Neural cell (in vitro differentiated cells): ENCODE measurements at regions not wholly inside any gene's neighbourhood (a gene's known extent, or its start where the extent isn't known, plus 50 kb on each side); places are given as distances from the start of the nearest gene placed in this dataset.

Source experiments
- H2AFZ ChIP-seq: fragments of 200-600, 300-800 bp; sonication (generic), shearing (Covaris generic); 2 replicates; pipeline ENCODE4 v1.6.0; 2014; ENCODE audit warnings: low read depth, mild to moderate bottlenecking, antibody characterized with exemption, low read length, moderate library complexity
- H3F3A ChIP-seq: fragments of 200-600 bp; shearing (Covaris generic); 2 replicates; pipeline ENCODE4 v1.6.1; 2016; ENCODE audit warnings: mild to moderate bottlenecking, moderate library complexity, mixed read lengths, antibody characterized with exemption, low read length; ENCODE audit not compliant: insufficient read depth, poor library complexity, severe bottlenecking
- H3K27ac ChIP-seq: fragments of 200-600, 300-800 bp; sonication (generic), shearing (Covaris generic); 2 replicates; pipeline ENCODE4 v1.5.1; 2014; ENCODE audit warnings: mild to moderate bottlenecking, low read length, moderate library complexity
- H3K27me3 ChIP-seq: fragments of 300-800, 200-600 bp; sonication (generic), shearing (Covaris generic); 2 replicates; pipeline ENCODE4 v1.6.0; 2014; ENCODE audit warnings: mild to moderate bottlenecking, low read depth, low read length, moderate library complexity; ENCODE audit not compliant: insufficient read depth
- H3K36me3 ChIP-seq: fragments of 300-800, 200-600 bp; sonication (generic), shearing (Covaris generic); 2 replicates; pipeline ENCODE4 v1.5.1; 2014; ENCODE audit warnings: mild to moderate bottlenecking, antibody characterized with exemption, low read length, moderate library complexity; ENCODE audit not compliant: insufficient read depth
- H3K4me2 ChIP-seq: fragments of 300-800, 200-600 bp; sonication (generic), shearing (Covaris generic); 2 replicates; pipeline ENCODE4 v1.6.0; 2014; ENCODE audit warnings: mild to moderate bottlenecking, low read length
- H3K4me3 ChIP-seq: fragments of 300-800, 200-600 bp; sonication (generic), shearing (Covaris generic); 2 replicates; pipeline ENCODE4 v1.5.1; 2014; ENCODE audit warnings: mild to moderate bottlenecking, low read length, moderate library complexity
- H3K79me2 ChIP-seq: fragments of 200-600 bp; shearing (Covaris generic); replicated peaks from 2 replicates; pipeline ENCODE4 v1.6.0; 2014; ENCODE audit warnings: mild to moderate bottlenecking, low read length, moderate library complexity; ENCODE audit not compliant: insufficient read depth
- H3K9ac ChIP-seq: fragments of 300-800, 200-600 bp; sonication (generic), shearing (Covaris generic); 2 replicates; pipeline ENCODE4 v1.6.1; 2016; ENCODE audit warnings: mild to moderate bottlenecking, low read length, mixed read lengths
- H3K9me2 ChIP-seq: fragments of 200-600 bp; shearing (Covaris generic); 2 replicates; pipeline ENCODE4 v1.6.1; 2016; ENCODE audit warnings: mild to moderate bottlenecking, low read length, mixed read lengths; ENCODE audit not compliant: insufficient read depth
- H3K9me3 ChIP-seq: fragments of 200-600, 300-800 bp; sonication (generic), shearing (Covaris generic); 2 replicates; pipeline ENCODE4 v1.6.1; 2016; ENCODE audit warnings: mild to moderate bottlenecking, mixed run types, low read length, moderate library complexity, mixed read lengths
- H4K20me1 ChIP-seq: fragments of 200-600 bp; shearing (Covaris generic); 2 replicates; pipeline ENCODE4 v1.6.1; 2016; ENCODE audit warnings: mild to moderate bottlenecking, mixed run types; ENCODE audit not compliant: insufficient read depth
- EP300 ChIP-seq: fragments of 450-650 bp; conservative IDR thresholded peaks from 2 replicates; pipeline ENCODE4 v1.6.1; 2014; ENCODE audit warnings: antibody characterized with exemption, mild to moderate bottlenecking, moderate library complexity; ENCODE audit not compliant: poor library complexity, severe bottlenecking
- EZH2 ChIP-seq: fragments of 200-600, 300-800 bp; shearing (Covaris generic), sonication (generic); IDR thresholded peaks from 2 replicates; pipeline ENCODE4 v1.6.1; 2014; ENCODE audit warnings: antibody characterized with exemption, low read length, borderline replicate concordance, mild to moderate bottlenecking; ENCODE audit not compliant: insufficient read depth, poor library complexity, severe bottlenecking
- MXI1 ChIP-seq: fragments of 450-650 bp; conservative IDR thresholded peaks from 2 replicates; pipeline ENCODE4 v1.6.1; 2014; ENCODE audit warnings: antibody characterized with exemption, mild to moderate bottlenecking; ENCODE audit not compliant: poor library complexity, severe bottlenecking
- POLR2AphosphoS5 ChIP-seq: IDR thresholded peaks from 2 replicates; pipeline ENCODE4 v1.6.1; 2012
- RAD21 ChIP-seq: fragments of 450-650 bp; conservative IDR thresholded peaks from 2 replicates; pipeline ENCODE4 v1.6.1; 2014; ENCODE audit warnings: antibody characterized with exemption, mild to moderate bottlenecking, moderate library complexity
- REST ChIP-seq: IDR thresholded peaks from 2 replicates; pipeline ENCODE4 v1.6.1; 2012; ENCODE audit warnings: borderline replicate concordance
- SMC3 ChIP-seq: fragments of 450-650 bp; conservative IDR thresholded peaks from 2 replicates; pipeline ENCODE4 v1.6.1; 2014; ENCODE audit warnings: antibody characterized with exemption, mild to moderate bottlenecking, moderate library complexity; ENCODE audit not compliant: poor library complexity
- TAF1 ChIP-seq: IDR thresholded peaks from 2 replicates; pipeline ENCODE4 v1.6.1; 2012; ENCODE audit warnings: low read depth
- TF ChIP-seq, protein P1 (sequence below): fragments of 450-650 bp; IDR thresholded peaks from 2 replicates; pipeline ENCODE4 v1.5.1; 2014; ENCODE audit warnings: antibody characterized with exemption, mild to moderate bottlenecking, moderate library complexity; ENCODE audit not compliant: poor library complexity, severe bottlenecking

- no peaks in the 10 kb centered on the region for H3F3A ChIP-seq
- H3K9ac ChIP-seq, result no peak overlapping the region
- no peaks in the 10 kb centered on the region for H4K20me1 ChIP-seq
- no peaks in the 10 kb centered on the region for H3K9me3 ChIP-seq
- no peak overlapping the region for H3K4me3 ChIP-seq
- H3K4me2 ChIP-seq, result no peak overlapping the region
- H2AFZ ChIP-seq, result no peak overlapping the region
- H3K79me2 ChIP-seq, result no peaks in the 10 kb centered on the region
- no peaks in the 10 kb centered on the region for H3K36me3 ChIP-seq
- H3K9me2 ChIP-seq, result no peaks in the 10 kb centered on the region
- no peak overlapping the region for H3K27ac ChIP-seq
- H3K27me3 ChIP-seq, result no peaks in the 10 kb centered on the region
- TF ChIP-seq RAD21 (no peak), EP300 (no peak), TAF1 (no peak), SMC3 (no peak), POLR2AphosphoS5 (no peak), REST (no peak), MXI1 (no peak), EZH2 (no peak)
- TF ChIP-seq, protein P1, sequence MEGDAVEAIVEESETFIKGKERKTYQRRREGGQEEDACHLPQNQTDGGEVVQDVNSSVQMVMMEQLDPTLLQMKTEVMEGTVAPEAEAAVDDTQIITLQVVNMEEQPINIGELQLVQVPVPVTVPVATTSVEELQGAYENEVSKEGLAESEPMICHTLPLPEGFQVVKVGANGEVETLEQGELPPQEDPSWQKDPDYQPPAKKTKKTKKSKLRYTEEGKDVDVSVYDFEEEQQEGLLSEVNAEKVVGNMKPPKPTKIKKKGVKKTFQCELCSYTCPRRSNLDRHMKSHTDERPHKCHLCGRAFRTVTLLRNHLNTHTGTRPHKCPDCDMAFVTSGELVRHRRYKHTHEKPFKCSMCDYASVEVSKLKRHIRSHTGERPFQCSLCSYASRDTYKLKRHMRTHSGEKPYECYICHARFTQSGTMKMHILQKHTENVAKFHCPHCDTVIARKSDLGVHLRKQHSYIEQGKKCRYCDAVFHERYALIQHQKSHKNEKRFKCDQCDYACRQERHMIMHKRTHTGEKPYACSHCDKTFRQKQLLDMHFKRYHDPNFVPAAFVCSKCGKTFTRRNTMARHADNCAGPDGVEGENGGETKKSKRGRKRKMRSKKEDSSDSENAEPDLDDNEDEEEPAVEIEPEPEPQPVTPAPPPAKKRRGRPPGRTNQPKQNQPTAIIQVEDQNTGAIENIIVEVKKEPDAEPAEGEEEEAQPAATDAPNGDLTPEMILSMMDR, result no peak
These were observed 87.0 kb upstream of the LRP1B start for GRCh38 chr2:142217804-142218203.

DNA sequence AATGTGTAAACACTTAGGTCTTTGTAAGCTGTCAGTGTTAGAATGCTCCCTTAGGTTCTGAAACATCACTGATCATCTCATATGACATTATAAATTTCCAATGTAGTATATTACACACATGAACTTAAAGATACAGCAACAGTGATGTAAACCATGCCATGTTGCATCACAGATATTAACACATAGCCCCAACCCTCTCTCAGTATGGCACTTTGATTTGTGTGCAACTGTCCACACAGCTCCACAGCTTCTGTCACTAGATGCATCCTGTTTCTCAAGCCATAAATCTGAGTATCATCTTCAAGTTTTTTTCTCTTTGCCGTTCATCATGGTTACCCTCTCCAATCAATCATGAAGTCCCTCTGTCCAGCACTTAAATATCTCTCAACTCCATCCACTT lies 69.2 kb upstream of the LRP1B start:
- Histone ChIP-seq H4K20me1 (no peaks in the 10 kb centered on the region), H3K27me3 (no peaks in the 10 kb centered on the region), H3K4me2 (no peak overlapping the region), H3K4me3 (no peak overlapping the region), H3K9ac (no peak overlapping the region), H3K79me2 (no peaks in the 10 kb centered on the region), H3F3A (no peaks in the 10 kb centered on the region), H3K9me2 (no peaks in the 10 kb centered on the region), H3K27ac (no peak overlapping the region), H2AFZ (no peak overlapping the region), H3K36me3 (no peaks in the 10 kb centered on the region), H3K9me3 (no peaks in the 10 kb centered on the region)
- TF ChIP-seq TAF1, result no peak
- TF ChIP-seq MXI1, result no peak
- no peak for TF ChIP-seq POLR2AphosphoS5
- TF ChIP-seq EZH2, result no peak
- TF ChIP-seq RAD21, result no peak
- TF ChIP-seq REST, result no peak
- TF ChIP-seq, protein P1, result no peak
- TF ChIP-seq EP300, result no peak
- TF ChIP-seq SMC3, result no peak
